WTC11 (cell line): ENCODE measurements at regions not wholly inside any gene's neighbourhood (a gene's known extent, or its start where the extent isn't known, plus 50 kb on each side); places are given as distances from the start of the nearest gene placed in this dataset.

Experiments
- ATAC-seq: fragments of 200-7000 bp; cut with Tn5 transposase; 2 replicates; pipeline ENCODE4 v1.10.0; 2021; ENCODE audit warnings: mild to moderate bottlenecking, moderate library complexity
- CTCF ChIA-PET: fragments of 300-600 bp; sonication (Branson Sonifier 250); formaldehyde crosslinking; loops from one replicate; lab custom pipeline; 2021; ENCODE audit warnings: antibody characterized with exemption; lab: Charles Lee
- POLR2A ChIA-PET: fragments of 350-600 bp; sonication (Branson Sonifier 250); formaldehyde crosslinking; loops from one replicate; lab custom pipeline; 2021; ENCODE audit warnings: antibody characterized with exemption; lab: Charles Lee
- DNase-seq: peaks from one replicate; pipeline ENCODE4 v3.0.0; 2021; ENCODE audit warnings: low spot score
- H3K27ac Mint-ChIP-seq: 2 replicates; pipeline ENCODE4 v1.8.0; 2021; ENCODE audit warnings: mixed read lengths
- H3K27me3 Mint-ChIP-seq: 2 replicates; pipeline ENCODE4 v1.8.0; 2021; ENCODE audit warnings: low read depth, mild to moderate bottlenecking, moderate library complexity, mixed read lengths
- H3K36me3 Mint-ChIP-seq: 2 replicates; pipeline ENCODE4 v1.8.0; 2021; ENCODE audit warnings: mixed read lengths
- H3K4me1 Mint-ChIP-seq: 2 replicates; pipeline ENCODE4 v1.8.0; 2022; ENCODE audit warnings: mixed read lengths
- H3K4me3 Mint-ChIP-seq: 2 replicates; pipeline ENCODE4 v1.8.0; 2021; ENCODE audit warnings: mild to moderate bottlenecking, moderate library complexity, mixed read lengths
- H3K9me3 Mint-ChIP-seq: 2 replicates; pipeline ENCODE4 v1.8.0; 2021; ENCODE audit warnings: mixed read lengths
- AR ChIP-seq: fragments of 250-450 bp; sonication (Bioruptor Pico); IDR thresholded peaks from 2 replicates; pipeline ENCODE4 v1.9.0; 2021; ENCODE audit warnings: mild to moderate bottlenecking
- CREB1 ChIP-seq: sonication (generic); formaldehyde crosslinking; IDR thresholded peaks from 2 replicates; pipeline ENCODE4 v1.8.0; 2023; ENCODE audit warnings: mild to moderate bottlenecking, missing genetic modification reagents
- E2F4 ChIP-seq: sonication (generic); formaldehyde crosslinking; IDR thresholded peaks from 2 replicates; pipeline ENCODE4 v1.8.1; 2022; ENCODE audit warnings: low read depth, mild to moderate bottlenecking, moderate library complexity, missing genetic modification reagents, borderline replicate concordance
- ETV6 ChIP-seq: sonication (generic); formaldehyde crosslinking; IDR thresholded peaks from 2 replicates; pipeline ENCODE4 v1.8.1; 2022; ENCODE audit warnings: mild to moderate bottlenecking, missing genetic modification reagents
- FOXK1 ChIP-seq: sonication (generic); formaldehyde crosslinking; IDR thresholded peaks from 2 replicates; pipeline ENCODE4 v1.8.0; 2022; ENCODE audit warnings: mild to moderate bottlenecking, moderate library complexity, missing genetic modification reagents
- GRHL2 ChIP-seq: fragments of 250-450 bp; sonication (Bioruptor Pico); IDR thresholded peaks from 2 replicates; pipeline ENCODE4 v1.8.0; 2022; ENCODE audit warnings: mild to moderate bottlenecking, moderate library complexity; ENCODE audit not compliant: insufficient replicate concordance, severe bottlenecking
- MXD4 ChIP-seq: fragments of 250-450 bp; sonication (Bioruptor Pico); IDR thresholded peaks from 2 replicates; pipeline ENCODE4 v1.8.0; 2021; ENCODE audit warnings: mild to moderate bottlenecking, moderate library complexity, borderline replicate concordance
- NFYB ChIP-seq: sonication (generic); formaldehyde crosslinking; conservative IDR thresholded peaks from 2 replicates; pipeline ENCODE4 v1.8.0; 2022; ENCODE audit warnings: low read depth, missing genetic modification reagents
- PREB ChIP-seq: sonication (generic); formaldehyde crosslinking; IDR thresholded peaks from 2 replicates; pipeline ENCODE4 v1.8.1; 2022; ENCODE audit warnings: mild to moderate bottlenecking, missing genetic modification reagents, moderate library complexity, borderline replicate concordance
- RORB ChIP-seq: fragments of 250-450 bp; sonication (Bioruptor Pico); IDR thresholded peaks from 2 replicates; pipeline ENCODE4 v1.9.0; 2021; ENCODE audit warnings: mild to moderate bottlenecking
- STAT6 ChIP-seq: sonication (generic); formaldehyde crosslinking; conservative IDR thresholded peaks from 2 replicates; pipeline ENCODE4 v1.8.1; 2023; ENCODE audit warnings: mild to moderate bottlenecking, low read depth, missing genetic modification reagents, moderate library complexity
- TCF7 ChIP-seq: sonication (generic); formaldehyde crosslinking; IDR thresholded peaks from 2 replicates; pipeline ENCODE4 v1.8.0; 2022; ENCODE audit warnings: mild to moderate bottlenecking, low read depth, missing genetic modification reagents, moderate library complexity
- TP53 ChIP-seq: sonication (generic); formaldehyde crosslinking; IDR thresholded peaks from 2 replicates; pipeline ENCODE4 v1.8.1; 2023; ENCODE audit warnings: mild to moderate bottlenecking, missing genetic modification reagents
- ZNF138 ChIP-seq: sonication (generic); formaldehyde crosslinking; conservative IDR thresholded peaks from 2 replicates; pipeline ENCODE4 v1.8.1; 2022; ENCODE audit warnings: mild to moderate bottlenecking, moderate library complexity, missing genetic modification reagents
- ZNF232 ChIP-seq: sonication (generic); formaldehyde crosslinking; IDR thresholded peaks from 2 replicates; pipeline ENCODE4 v1.8.0; 2022; ENCODE audit warnings: mild to moderate bottlenecking, missing genetic modification reagents
- ZNF416 ChIP-seq: fragments of 250-450 bp; sonication (Bioruptor Pico); IDR thresholded peaks from 2 replicates; pipeline ENCODE4 v1.9.0; 2021; ENCODE audit warnings: mild to moderate bottlenecking, inconsistent platforms
- TF ChIP-seq, protein P1 (sequence below): fragments of 250-450 bp; sonication (Bioruptor Pico); IDR thresholded peaks from 2 replicates; pipeline ENCODE4 v1.9.0; 2021; ENCODE audit warnings: mild to moderate bottlenecking
- TF ChIP-seq, protein P2 (sequence below): sonication (generic); formaldehyde crosslinking; IDR thresholded peaks from 2 replicates; pipeline ENCODE4 v1.8.1; 2023; ENCODE audit warnings: mild to moderate bottlenecking, missing genetic modification reagents, moderate library complexity

DNA sequence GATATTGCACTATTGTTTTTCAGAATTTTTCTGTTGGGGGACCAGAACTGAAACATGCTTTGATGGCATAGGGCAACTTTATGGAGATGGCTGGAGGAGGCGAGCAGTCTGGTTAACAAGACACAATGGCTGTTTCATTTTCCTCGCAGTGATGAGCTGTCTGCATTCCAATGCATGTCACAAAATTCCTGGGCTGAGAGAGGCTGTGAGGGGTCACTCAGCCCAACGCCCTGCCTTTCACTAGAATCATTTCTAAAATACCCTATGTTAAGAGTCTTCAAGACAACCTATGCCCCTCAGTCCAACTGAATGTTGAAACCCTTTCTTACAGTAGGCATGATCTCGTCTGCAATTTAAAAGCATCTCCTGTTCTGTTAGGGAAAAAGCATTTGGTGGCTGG, 1090.0 kb downstream of the BCL11A start (continued):
- no peak for TF ChIP-seq E2F4 (CRISPR knock-in tag)
- TF ChIP-seq STAT6 (CRISPR knock-in tag) = no peak
- TF ChIP-seq PREB (CRISPR knock-in tag) = no peak
- TF ChIP-seq ZNF416 = no peak
- no peak for TF ChIP-seq TCF7 (CRISPR knock-in tag)
- TF ChIP-seq GRHL2 = no peak
- TF ChIP-seq ZNF138 (CRISPR knock-in tag) = no peak
- TF ChIP-seq FOXK1 = no peak
- no peak for TF ChIP-seq ZNF232
- TF ChIP-seq AR (CRISPR knock-in tag) = no peak
- no peak for TF ChIP-seq RORB (CRISPR knock-in tag)
- TF ChIP-seq ETV6 (CRISPR knock-in tag) = no peak
- TF ChIP-seq, all 79 proteins: peak for 0

DNA sequence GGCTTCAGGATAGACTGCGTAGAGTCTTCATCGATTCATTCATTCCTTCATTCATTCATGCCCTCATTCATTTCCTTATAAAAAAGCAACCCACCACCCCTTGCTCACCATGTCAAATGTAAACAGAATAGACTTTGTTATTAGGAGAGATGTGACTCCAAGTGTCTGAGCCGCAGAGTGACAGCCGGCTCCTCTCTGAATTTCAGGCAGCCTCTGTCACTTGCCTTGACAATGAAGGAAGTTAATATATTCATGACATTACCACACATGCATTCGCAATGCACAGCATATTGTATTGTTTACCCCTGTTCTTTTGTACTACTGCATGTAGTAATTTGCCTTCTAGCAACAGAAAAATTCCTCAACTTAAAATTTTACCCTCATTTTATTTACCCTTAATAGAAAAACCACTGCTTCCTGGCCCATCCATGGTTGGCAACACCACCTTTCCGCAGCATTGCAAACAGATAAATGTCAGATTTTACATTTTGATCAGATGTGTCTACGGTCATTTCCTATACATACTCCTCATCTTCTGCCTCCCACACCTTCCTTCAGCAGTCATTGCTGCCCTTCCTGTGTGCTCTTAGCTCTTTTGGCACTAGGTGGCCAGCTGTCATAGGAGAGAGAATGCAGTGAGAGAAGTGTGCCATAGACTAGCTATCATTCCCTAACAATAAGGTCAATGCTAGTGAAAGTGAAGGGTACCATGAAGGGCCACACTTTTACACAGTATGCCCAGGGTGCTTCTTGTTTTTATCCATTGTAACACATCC, 1090.8 kb downstream of the BCL11A start:
- H3K4me3 Mint-ChIP-seq = no peak overlapping the region

More for the DNA sequence above, 1090.8 kb downstream of the BCL11A start:
- no peak for TF ChIP-seq ETV6 (CRISPR knock-in tag)
- no peak for TF ChIP-seq GRHL2
- TF ChIP-seq, protein P1, sequence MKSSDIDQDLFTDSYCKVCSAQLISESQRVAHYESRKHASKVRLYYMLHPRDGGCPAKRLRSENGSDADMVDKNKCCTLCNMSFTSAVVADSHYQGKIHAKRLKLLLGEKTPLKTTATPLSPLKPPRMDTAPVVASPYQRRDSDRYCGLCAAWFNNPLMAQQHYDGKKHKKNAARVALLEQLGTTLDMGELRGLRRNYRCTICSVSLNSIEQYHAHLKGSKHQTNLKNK (CRISPR knock-in tag) = no peak
- TF ChIP-seq, protein P2, sequence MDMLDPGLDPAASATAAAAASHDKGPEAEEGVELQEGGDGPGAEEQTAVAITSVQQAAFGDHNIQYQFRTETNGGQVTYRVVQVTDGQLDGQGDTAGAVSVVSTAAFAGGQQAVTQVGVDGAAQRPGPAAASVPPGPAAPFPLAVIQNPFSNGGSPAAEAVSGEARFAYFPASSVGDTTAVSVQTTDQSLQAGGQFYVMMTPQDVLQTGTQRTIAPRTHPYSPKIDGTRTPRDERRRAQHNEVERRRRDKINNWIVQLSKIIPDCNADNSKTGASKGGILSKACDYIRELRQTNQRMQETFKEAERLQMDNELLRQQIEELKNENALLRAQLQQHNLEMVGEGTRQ (CRISPR knock-in tag) = no peak
- no peak for TF ChIP-seq TP53
- no peak for TF ChIP-seq NFYB (CRISPR knock-in tag)
- TF ChIP-seq MXD4 (CRISPR knock-in tag) = no peak
- no peak for TF ChIP-seq CREB1
- TF ChIP-seq, all 79 proteins: peak for 0
- ChIA-PET POLR2A (interaction anchor here (0.6 kb wide), 1 partner anchor 1098 kb away, joined by 3 read pairs; no protein-coding TSS in a partner anchor), CTCF (interaction anchor here (1.1 to 1.5 kb wide), 3 partner anchors 24 to 161 kb away, joined by 3 to 7 read pairs (median 3); no protein-coding TSS in a partner anchor)
- Mint-ChIP-seq H3K27me3 (no peaks in the 10 kb centered on the region), H3K9me3 (peaks cover 9% of the 10 kb centered on the region), H3K36me3 (no peaks in the 10 kb centered on the region; the same call in 1 of the 2 replicates), H3K4me1 (peaks cover 19% of the 10 kb centered on the region), H3K27ac (no peak overlapping the region)
- no peak for DNase-seq
- peak; percentile 77 for ATAC-seq
